ENCODE measurements at regions not wholly inside any gene's neighbourhood (a gene's known extent, or its start where the extent isn't known, plus 50 kb on each side); places are given as distances from the start of the nearest gene placed in this dataset.

DNA sequence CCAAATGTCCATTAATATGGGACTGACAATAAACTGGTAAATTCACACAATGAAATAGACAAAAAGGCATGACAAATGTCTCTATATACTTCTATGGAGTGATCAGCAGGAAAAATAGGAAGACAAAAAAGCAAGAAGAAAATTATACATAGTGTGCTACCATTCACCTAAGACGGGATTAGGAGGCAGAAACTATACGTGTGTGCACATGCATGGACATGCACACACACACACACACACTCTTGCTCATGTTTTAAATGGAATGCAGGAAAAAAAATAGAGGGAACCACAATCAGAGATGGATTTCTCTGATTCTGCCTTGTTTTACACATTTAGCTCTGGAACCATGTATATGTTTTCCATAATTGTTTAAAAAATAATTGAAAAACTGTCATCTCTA is 119.0 kb downstream of the ZFAND4 start:
- no peak for DNase-seq (ENCODE audit: low read depth)
- no peak overlapping the region for H3K4me3 ChIP-seq (ENCODE audit: low read depth, low read length)
- TF ChIP-seq, protein P1, sequence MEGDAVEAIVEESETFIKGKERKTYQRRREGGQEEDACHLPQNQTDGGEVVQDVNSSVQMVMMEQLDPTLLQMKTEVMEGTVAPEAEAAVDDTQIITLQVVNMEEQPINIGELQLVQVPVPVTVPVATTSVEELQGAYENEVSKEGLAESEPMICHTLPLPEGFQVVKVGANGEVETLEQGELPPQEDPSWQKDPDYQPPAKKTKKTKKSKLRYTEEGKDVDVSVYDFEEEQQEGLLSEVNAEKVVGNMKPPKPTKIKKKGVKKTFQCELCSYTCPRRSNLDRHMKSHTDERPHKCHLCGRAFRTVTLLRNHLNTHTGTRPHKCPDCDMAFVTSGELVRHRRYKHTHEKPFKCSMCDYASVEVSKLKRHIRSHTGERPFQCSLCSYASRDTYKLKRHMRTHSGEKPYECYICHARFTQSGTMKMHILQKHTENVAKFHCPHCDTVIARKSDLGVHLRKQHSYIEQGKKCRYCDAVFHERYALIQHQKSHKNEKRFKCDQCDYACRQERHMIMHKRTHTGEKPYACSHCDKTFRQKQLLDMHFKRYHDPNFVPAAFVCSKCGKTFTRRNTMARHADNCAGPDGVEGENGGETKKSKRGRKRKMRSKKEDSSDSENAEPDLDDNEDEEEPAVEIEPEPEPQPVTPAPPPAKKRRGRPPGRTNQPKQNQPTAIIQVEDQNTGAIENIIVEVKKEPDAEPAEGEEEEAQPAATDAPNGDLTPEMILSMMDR (IDR thresholded peaks at IDR 0.05; ENCODE audit: low read depth, low read length, missing control alignments): no peak

GRCh38 chr10:45553155-45553554 is 119.4 kb downstream of the ZFAND4 start:
- TF ChIP-seq, protein P1 (IDR thresholded peaks at IDR 0.05; ENCODE audit: low read depth, low read length, missing control alignments): no peak
- no peak for DNase-seq (ENCODE audit: low read depth)
- H3K4me3 ChIP-seq (ENCODE audit: low read depth, low read length): no peak overlapping the region

DNA sequence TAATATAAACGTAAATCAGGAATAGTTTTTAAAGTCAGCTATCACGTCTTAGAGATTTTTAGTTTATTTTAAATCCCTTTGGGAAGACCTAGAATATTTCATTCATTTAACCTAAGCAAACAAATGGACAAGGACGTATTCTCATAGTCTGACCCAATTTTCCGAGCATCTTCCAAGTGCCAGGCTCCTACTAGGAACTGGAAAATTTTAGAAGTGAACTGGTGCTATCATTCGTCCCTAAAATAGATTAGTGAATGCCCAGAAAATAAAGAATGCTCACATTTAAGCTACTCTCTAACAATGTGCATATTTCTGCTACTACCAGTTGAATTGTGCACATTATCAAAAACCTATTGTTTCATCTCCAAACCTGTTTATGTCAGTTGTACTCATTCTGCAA is 120.1 kb downstream of the ZFAND4 start:
- H3K4me3 ChIP-seq (ENCODE audit: low read depth, low read length): no peak overlapping the region
- no peak for DNase-seq (ENCODE audit: low read depth)
- TF ChIP-seq, protein P1 (IDR thresholded peaks at IDR 0.05; ENCODE audit: low read depth, low read length, missing control alignments): no peak

- H3K4me3 ChIP-seq (ENCODE audit: low read depth, low read length): no peak overlapping the region
- no peak for DNase-seq (ENCODE audit: low read depth)
- TF ChIP-seq, protein P1 (IDR thresholded peaks at IDR 0.05; ENCODE audit: low read depth, low read length, missing control alignments): no peak
Observed at GRCh38 chr10:45550903-45551786, 121.4 kb downstream of the ZFAND4 start.

- TF ChIP-seq, protein P1 (IDR thresholded peaks at IDR 0.05; ENCODE audit: low read depth, low read length, missing control alignments): no peak
- H3K4me3 ChIP-seq (ENCODE audit: low read depth, low read length): no peak overlapping the region
- DNase-seq (ENCODE audit: low read depth): no peak
Observed at GRCh38 chr10:45548068-45548467, 124.5 kb downstream of the ZFAND4 start.

- H3K4me3 ChIP-seq (ENCODE audit: low read depth, low read length): no peak overlapping the region
- TF ChIP-seq, protein P1 (IDR thresholded peaks at IDR 0.05; ENCODE audit: low read depth, low read length, missing control alignments): no peak
- DNase-seq (ENCODE audit: low read depth): no peak
Observed at GRCh38 chr10:45547207-45547606, 125.4 kb downstream of the ZFAND4 start.

GRCh38 chr10:45545150-45545549 is 127.4 kb downstream of the ZFAND4 start:
- TF ChIP-seq, protein P1 (IDR thresholded peaks at IDR 0.05; ENCODE audit: low read depth, low read length, missing control alignments): no peak
- H3K4me3 ChIP-seq (ENCODE audit: low read depth, low read length): no peak overlapping the region
- DNase-seq (ENCODE audit: low read depth): no peak

Measured in GM12864 (cell line).